Stomach (tissue), 4 donors: ENCODE measurements at regions not wholly inside any gene's neighbourhood (a gene's known extent, or its start where the extent isn't known, plus 50 kb on each side); places are given as distances from the start of the nearest gene placed in this dataset.

Experiments used
- CTCF ChIP-seq, 7 experiments: fragments of 450-650 bp in 4 of 7; fragments of 200-600 bp in 3 of 7; sonication (generic) in 3 of 7; IDR thresholded peaks; one replicate each; pipeline ENCODE4 v1.5.1; 2016 to 2019; ENCODE audit warnings: antibody characterized with exemption in 7 of 7, control low read depth in 2 of 7, mild to moderate bottlenecking in 1 of 7
- EP300 ChIP-seq: sonication (generic); formaldehyde crosslinking; IDR thresholded peaks from one replicate; pipeline ENCODE4 v1.6.1; 2017; ENCODE audit warnings: antibody characterized with exemption
- POLR2A ChIP-seq, 4 donors: fragments of 450-650 bp; IDR thresholded peaks; one replicate each; pipeline ENCODE4 v1.6.1; 2016; ENCODE audit warnings: antibody characterized with exemption in 4 of 4, control low read depth in 2 of 4, mild to moderate bottlenecking in 1 of 4, moderate library complexity in 1 of 4
- POLR2AphosphoS5 ChIP-seq, 3 donors: sonication (generic); formaldehyde crosslinking; IDR thresholded peaks; one replicate each; pipeline ENCODE4 v1.6.1; 2016; ENCODE audit warnings: antibody characterized with exemption in 3 of 3

GRCh38 chr1:170863621-170864020 is 71.7 kb upstream of the MROH9 start:
- no peak for TF ChIP-seq POLR2AphosphoS5 (IDR thresholded peaks at IDR 0.05)
- TF ChIP-seq CTCF (IDR thresholded peaks at IDR 0.05): no peak
- no peak for TF ChIP-seq POLR2A (IDR thresholded peaks at IDR 0.05)
- TF ChIP-seq EP300: no peak
